Trophoblast cell (in vitro differentiated cells and primary cell): ENCODE measurements at regions not wholly inside any gene's neighbourhood (a gene's known extent, or its start where the extent isn't known, plus 50 kb on each side); places are given as distances from the start of the nearest gene placed in this dataset.
"Not testable (repeated sequence)": the region's sequence is repeated elsewhere in the genome, so short reads cannot be mapped to it uniquely, and the experiment has no call there.

Source experiments
- DNase-seq, 2 donors: peaks; one replicate each; pipeline ENCODE4 v3.0.0-alpha.2; 2016
- H2AFZ ChIP-seq: 2 replicates; pipeline ENCODE4 v1.6.1; 2013; ENCODE audit warnings: low read length, moderate library complexity, mild to moderate bottlenecking; ENCODE audit not compliant: insufficient read depth, poor library complexity
- H2AK5ac ChIP-seq: 2 replicates; pipeline ENCODE4 v1.6.1; 2013; ENCODE audit warnings: mild to moderate bottlenecking, low read length
- H2BK120ac ChIP-seq: 2 replicates; pipeline ENCODE4 v1.6.1; 2013; ENCODE audit warnings: low read length, mild to moderate bottlenecking, moderate library complexity; ENCODE audit not compliant: insufficient read depth, poor library complexity
- H2BK12ac ChIP-seq: 2 replicates; pipeline ENCODE4 v1.6.1; 2013; ENCODE audit warnings: mild to moderate bottlenecking, low read length, moderate library complexity
- H2BK5ac ChIP-seq: 2 replicates; pipeline ENCODE4 v1.6.1; 2013; ENCODE audit warnings: low read length, low read depth, moderate library complexity, mild to moderate bottlenecking; ENCODE audit not compliant: poor library complexity
- H3K14ac ChIP-seq: 2 replicates; pipeline ENCODE4 v1.6.1; 2013; ENCODE audit warnings: mild to moderate bottlenecking, low read length
- H3K18ac ChIP-seq: 2 replicates; pipeline ENCODE4 v1.6.1; 2013; ENCODE audit warnings: mild to moderate bottlenecking, low read length
- H3K23ac ChIP-seq: 2 replicates; pipeline ENCODE4 v1.6.1; 2013; ENCODE audit warnings: low read length
- H3K27ac ChIP-seq: 2 replicates; pipeline ENCODE4 v1.5.1; 2013; ENCODE audit warnings: low read depth, mild to moderate bottlenecking, inconsistent platforms, low read length, moderate library complexity
- H3K27me3 ChIP-seq: 2 replicates; pipeline ENCODE4 v1.6.1; 2013; ENCODE audit warnings: inconsistent platforms, mild to moderate bottlenecking, low read length, moderate library complexity; ENCODE audit not compliant: insufficient read depth
- H3K36me3 ChIP-seq, 2 experiments: 1 replicate in 1 of 2; 2 replicates in 1 of 2; pipeline ENCODE4 v1.6.1; 2013; ENCODE audit warnings: low read length in 2 of 2, mild to moderate bottlenecking in 2 of 2, moderate library complexity in 1 of 2; ENCODE audit not compliant: insufficient read depth in 2 of 2, control insufficient read depth in 1 of 2
- H3K4ac ChIP-seq: 2 replicates; pipeline ENCODE4 v1.6.1; 2013; ENCODE audit warnings: low read depth, mild to moderate bottlenecking, low read length, moderate library complexity
- H3K4me1 ChIP-seq, 2 experiments: 1 replicate in 1 of 2; 2 replicates in 1 of 2; pipeline ENCODE4 v1.6.1; 2013; ENCODE audit warnings: low read length in 2 of 2, mild to moderate bottlenecking in 2 of 2, moderate library complexity in 1 of 2; ENCODE audit not compliant: insufficient read depth in 2 of 2, control insufficient read depth in 1 of 2
- H3K4me2 ChIP-seq: 2 replicates; pipeline ENCODE4 v1.6.1; 2013; ENCODE audit warnings: inconsistent platforms, mild to moderate bottlenecking, low read length, moderate library complexity
- H3K4me3 ChIP-seq: 2 replicates; pipeline ENCODE4 v1.5.1; 2013; ENCODE audit warnings: mild to moderate bottlenecking, low read depth, low read length, inconsistent platforms
- H3K79me1 ChIP-seq: one replicate; pipeline ENCODE4 v1.6.1; 2013; ENCODE audit warnings: low read length
- H3K79me2 ChIP-seq: 2 replicates; pipeline ENCODE4 v1.6.1; 2013; ENCODE audit warnings: low read length, mild to moderate bottlenecking; ENCODE audit not compliant: control insufficient read depth, insufficient read depth, poor library complexity
- H3K9ac ChIP-seq: 2 replicates; pipeline ENCODE4 v1.6.1; 2013; ENCODE audit warnings: mild to moderate bottlenecking, low read length
- H3K9me3 ChIP-seq: 2 replicates; pipeline ENCODE4 v1.6.1; 2013; ENCODE audit warnings: low read depth, mild to moderate bottlenecking, control low read depth, inconsistent platforms, low read length; ENCODE audit not compliant: insufficient read depth
- H4K12ac ChIP-seq: 2 replicates; pipeline ENCODE4 v1.6.1; 2013; ENCODE audit warnings: low read depth, mild to moderate bottlenecking, low read length, moderate library complexity
- H4K8ac ChIP-seq: 2 replicates; pipeline ENCODE4 v1.6.1; 2013; ENCODE audit warnings: low read depth, mild to moderate bottlenecking, low read length, moderate library complexity
- H4K91ac ChIP-seq: one replicate; pipeline ENCODE4 v1.6.1; 2013; ENCODE audit warnings: low read depth, mild to moderate bottlenecking, low read length, moderate library complexity
- WGBS: extraction: QIAGEN DNeasy Blood & Tissue Kit; methylation state at CpG from one replicate; pipeline ENCODE4 v1.1.7; 2013; ENCODE audit warnings: missing lambda C conversion rate; ENCODE audit not compliant: insufficient read length, insufficient coverage; ENCODE audit errors: extremely low coverage; 5-methylcytosine and 5-hydroxymethylcytosine counted together

- Histone ChIP-seq H3K23ac (no peak overlapping the region), H2AK5ac (no peak overlapping the region), H3K27ac (no peak overlapping the region), H3K18ac (no peak overlapping the region), H3K4ac (no peak overlapping the region), H3K4me2 (no peak overlapping the region), H3K14ac (no peak overlapping the region), H3K27me3 (no peaks in the 10 kb centered on the region), H3K4me1 (no peaks in the 10 kb centered on the region), H4K8ac (no peak overlapping the region), H3K79me1 (no peaks in the 10 kb centered on the region), H2BK5ac (no peak overlapping the region), H2BK12ac (no peak overlapping the region), H3K9ac (no peak overlapping the region), H3K79me2 (no peaks in the 10 kb centered on the region), H2BK120ac (no peak overlapping the region), H4K91ac (no peak overlapping the region), H4K12ac (no peak overlapping the region), H3K4me3 (no peak overlapping the region), H2AFZ (no peak overlapping the region), H3K36me3 (no peaks in the 10 kb centered on the region), H3K9me3 (no peaks in the 10 kb centered on the region)
- DNase-seq, result no peak
- WGBS, result no CpG with 5 or more reads among the region's 1 CpG
Observed at GRCh38 chr4:31482691-31483090, 762.5 kb downstream of the PCDH7 start.

- H3K79me1 ChIP-seq, H2BK12ac ChIP-seq, H4K12ac ChIP-seq, H4K91ac ChIP-seq, H3K14ac ChIP-seq, H2BK120ac ChIP-seq, H3K4me1 ChIP-seq, H3K4ac ChIP-seq, H3K9ac ChIP-seq, H3K9me3 ChIP-seq, H3K4me3 ChIP-seq, H3K4me2 ChIP-seq, H3K27me3 ChIP-seq, H4K8ac ChIP-seq, H2AK5ac ChIP-seq, H3K18ac ChIP-seq, H3K27ac ChIP-seq, DNase-seq, H2AFZ ChIP-seq, H3K36me3 ChIP-seq, H3K79me2 ChIP-seq, H3K23ac ChIP-seq, H2BK5ac ChIP-seq: not testable (repeated sequence)
- WGBS, result no CpG with 5 or more reads among the region's 3 CpGs
Observed at GRCh38 chr4:31499216-31499615, 779.0 kb downstream of the PCDH7 start.

- Histone ChIP-seq H4K91ac (no peak overlapping the region), H3K27ac (no peak overlapping the region), H3K9ac (no peak overlapping the region), H3K18ac (no peak overlapping the region), H3K79me2 (no peaks in the 10 kb centered on the region), H3K4me3 (no peak overlapping the region), H4K8ac (no peak overlapping the region), H3K27me3 (no peaks in the 10 kb centered on the region), H2BK5ac (no peak overlapping the region), H3K23ac (no peak overlapping the region), H2BK120ac (no peak overlapping the region), H4K12ac (no peak overlapping the region), H3K4ac (no peak overlapping the region), H2AK5ac (no peak overlapping the region), H3K9me3 (no peaks in the 10 kb centered on the region), H3K79me1 (no peaks in the 10 kb centered on the region), H3K4me1 (no peaks in the 10 kb centered on the region), H2BK12ac (no peak overlapping the region), H3K14ac (no peak overlapping the region), H2AFZ (no peak overlapping the region), H3K36me3 (no peaks in the 10 kb centered on the region), H3K4me2 (no peak overlapping the region)
- WGBS, result no CpG with 5 or more reads among the region's 1 CpG
- no peak for DNase-seq
Observed at GRCh38 chr4:31516520-31516919, 796.4 kb downstream of the PCDH7 start.

GRCh38 chr4:31518796-31519250, 798.7 kb downstream of the PCDH7 start:
- Histone ChIP-seq H4K8ac (no peak overlapping the region), H2AFZ (no peak overlapping the region), H3K79me2 (no peaks in the 10 kb centered on the region), H3K4me1 (no peaks in the 10 kb centered on the region), H3K14ac (no peak overlapping the region), H3K4me2 (no peak overlapping the region), H3K4ac (no peak overlapping the region), H2AK5ac (no peak overlapping the region), H3K4me3 (no peak overlapping the region), H3K9me3 (no peaks in the 10 kb centered on the region), H3K18ac (no peak overlapping the region), H3K36me3 (no peaks in the 10 kb centered on the region), H2BK12ac (no peak overlapping the region), H3K9ac (no peak overlapping the region), H3K27ac (no peak overlapping the region), H3K23ac (no peak overlapping the region), H2BK5ac (no peak overlapping the region), H2BK120ac (no peak overlapping the region), H4K91ac (no peak overlapping the region), H4K12ac (no peak overlapping the region), H3K27me3 (no peaks in the 10 kb centered on the region), H3K79me1 (no peaks in the 10 kb centered on the region)
- DNase-seq, result no peak
- no CpG with 5 or more reads among the region's 3 CpGs for WGBS
